Endodermal cell (in vitro differentiated cells): ENCODE measurements at regions not wholly inside any gene's neighbourhood (a gene's known extent, or its start where the extent isn't known, plus 50 kb on each side); places are given as distances from the start of the nearest gene placed in this dataset.

ENCODE experiments used
- DNase-seq: peaks from one replicate; pipeline ENCODE4 v3.0.0-alpha.2; 2017
- H3K27ac ChIP-seq: 2 replicates; pipeline ENCODE4 v1.5.1; 2013; ENCODE audit warnings: mild to moderate bottlenecking, low read depth, low read length, moderate library complexity
- H3K27me3 ChIP-seq: 2 replicates; pipeline ENCODE4 v1.6.1; 2013; ENCODE audit warnings: mild to moderate bottlenecking, low read length, moderate library complexity; ENCODE audit not compliant: insufficient read depth, control insufficient read depth, poor library complexity, severe bottlenecking
- H3K36me3 ChIP-seq: 2 replicates; pipeline ENCODE4 v1.7.0; 2013; ENCODE audit warnings: mild to moderate bottlenecking, low read length, moderate library complexity; ENCODE audit not compliant: control insufficient read depth, insufficient read depth
- H3K4me1 ChIP-seq: one replicate; pipeline ENCODE4 v1.7.0; 2013; ENCODE audit warnings: low read length; ENCODE audit not compliant: control insufficient read depth, insufficient read depth
- H3K4me3 ChIP-seq: 2 replicates; pipeline ENCODE4 v1.5.1; 2013; ENCODE audit warnings: mild to moderate bottlenecking, low read length, moderate library complexity
- H3K9ac ChIP-seq: 2 replicates; pipeline ENCODE4 v1.6.1; 2013; ENCODE audit warnings: mild to moderate bottlenecking, low read length, moderate library complexity; ENCODE audit not compliant: poor library complexity, severe bottlenecking; ENCODE audit errors: extremely low read depth
- H3K9me3 ChIP-seq: 2 replicates; pipeline ENCODE4 v1.6.1; 2013; ENCODE audit warnings: mild to moderate bottlenecking, low read length, moderate library complexity; ENCODE audit not compliant: control insufficient read depth
- H3K27ac Mint-ChIP-seq: 2 replicates; pipeline ENCODE4 v1.8.0; 2020; ENCODE audit warnings: mixed read lengths
- H3K27me3 Mint-ChIP-seq: 2 replicates; pipeline ENCODE4 v1.8.0; 2021; ENCODE audit warnings: mild to moderate bottlenecking, mixed read lengths; ENCODE audit not compliant: insufficient read depth
- H3K36me3 Mint-ChIP-seq: 2 replicates; pipeline ENCODE4 v1.8.0; 2020; ENCODE audit warnings: low read depth, mixed read lengths
- H3K4me1 Mint-ChIP-seq: 2 replicates; pipeline ENCODE4 v1.8.0; 2020; ENCODE audit warnings: mixed read lengths
- H3K4me3 Mint-ChIP-seq: 2 replicates; pipeline ENCODE4 v1.8.0; 2020; ENCODE audit warnings: mild to moderate bottlenecking, moderate library complexity, mixed read lengths
- H3K9me3 Mint-ChIP-seq: 2 replicates; pipeline ENCODE4 v1.8.0; 2020; ENCODE audit warnings: mild to moderate bottlenecking, mixed read lengths
- WGBS, 2 experiments: methylation state at CpG; one replicate each; pipeline versions ENCODE4 v1.1.5 to v1.1.7; 2013; ENCODE audit warnings: missing lambda C conversion rate in 2 of 2, mixed read lengths in 1 of 2; ENCODE audit not compliant: insufficient coverage in 1 of 2, insufficient read length in 1 of 2; 5-methylcytosine and 5-hydroxymethylcytosine counted together
- TF ChIP-seq, protein P1 (sequence below): fragments of 200-600 bp; sonication (generic); conservative IDR thresholded peaks from 2 replicates; pipeline ENCODE4 v1.5.0; 2021; ENCODE audit warnings: antibody characterized with exemption, mild to moderate bottlenecking

DNA sequence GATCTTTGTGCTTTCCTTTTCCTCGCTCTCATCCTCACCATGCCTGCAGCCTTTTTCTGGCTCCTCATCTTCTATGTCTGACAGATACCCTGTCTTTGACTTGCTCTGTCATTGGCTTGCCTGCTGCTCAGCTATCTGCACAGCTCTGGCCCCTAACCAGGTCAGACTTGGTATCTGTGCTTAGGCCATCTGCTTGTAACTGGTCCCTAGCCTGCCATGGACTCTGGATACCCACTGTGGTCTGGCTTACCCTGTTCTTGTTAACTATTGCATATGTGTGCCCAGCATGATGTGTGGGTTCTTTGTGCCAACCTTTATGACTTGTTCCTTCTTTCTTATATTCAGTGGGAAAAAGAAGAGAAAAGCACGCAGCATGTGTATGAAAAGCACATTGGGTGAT is 109.7 kb upstream of the ROPN1 start:
- DNase-seq: no peak
- TF ChIP-seq, protein P1, sequence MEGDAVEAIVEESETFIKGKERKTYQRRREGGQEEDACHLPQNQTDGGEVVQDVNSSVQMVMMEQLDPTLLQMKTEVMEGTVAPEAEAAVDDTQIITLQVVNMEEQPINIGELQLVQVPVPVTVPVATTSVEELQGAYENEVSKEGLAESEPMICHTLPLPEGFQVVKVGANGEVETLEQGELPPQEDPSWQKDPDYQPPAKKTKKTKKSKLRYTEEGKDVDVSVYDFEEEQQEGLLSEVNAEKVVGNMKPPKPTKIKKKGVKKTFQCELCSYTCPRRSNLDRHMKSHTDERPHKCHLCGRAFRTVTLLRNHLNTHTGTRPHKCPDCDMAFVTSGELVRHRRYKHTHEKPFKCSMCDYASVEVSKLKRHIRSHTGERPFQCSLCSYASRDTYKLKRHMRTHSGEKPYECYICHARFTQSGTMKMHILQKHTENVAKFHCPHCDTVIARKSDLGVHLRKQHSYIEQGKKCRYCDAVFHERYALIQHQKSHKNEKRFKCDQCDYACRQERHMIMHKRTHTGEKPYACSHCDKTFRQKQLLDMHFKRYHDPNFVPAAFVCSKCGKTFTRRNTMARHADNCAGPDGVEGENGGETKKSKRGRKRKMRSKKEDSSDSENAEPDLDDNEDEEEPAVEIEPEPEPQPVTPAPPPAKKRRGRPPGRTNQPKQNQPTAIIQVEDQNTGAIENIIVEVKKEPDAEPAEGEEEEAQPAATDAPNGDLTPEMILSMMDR: no peak
- peak overlapping the region; percentile 71 for H3K4me3 ChIP-seq
- H3K9ac ChIP-seq: no peak overlapping the region
- no peaks in the 10 kb centered on the region for H3K4me1 ChIP-seq
- H3K9me3 ChIP-seq: peaks cover 44% of the 10 kb centered on the region
- no peaks in the 10 kb centered on the region for H3K36me3 Mint-ChIP-seq
- H3K27me3 Mint-ChIP-seq: no peaks in the 10 kb centered on the region
- H3K4me1 Mint-ChIP-seq: no peaks in the 10 kb centered on the region
- peaks cover 12% of the 10 kb centered on the region for H3K9me3 Mint-ChIP-seq
- H3K27ac Mint-ChIP-seq: no peak overlapping the region
- WGBS, 2 experiments: 89% methylated on average over 2 of the region's 2 CpGs; no CpG with 5 or more reads in 1 of the 2 experiments
- H3K27ac ChIP-seq: no peak overlapping the region
- no peaks in the 10 kb centered on the region for H3K27me3 ChIP-seq
- peaks cover 4% of the 10 kb centered on the region for H3K36me3 ChIP-seq
- H3K4me3 Mint-ChIP-seq: no peak overlapping the region

DNA sequence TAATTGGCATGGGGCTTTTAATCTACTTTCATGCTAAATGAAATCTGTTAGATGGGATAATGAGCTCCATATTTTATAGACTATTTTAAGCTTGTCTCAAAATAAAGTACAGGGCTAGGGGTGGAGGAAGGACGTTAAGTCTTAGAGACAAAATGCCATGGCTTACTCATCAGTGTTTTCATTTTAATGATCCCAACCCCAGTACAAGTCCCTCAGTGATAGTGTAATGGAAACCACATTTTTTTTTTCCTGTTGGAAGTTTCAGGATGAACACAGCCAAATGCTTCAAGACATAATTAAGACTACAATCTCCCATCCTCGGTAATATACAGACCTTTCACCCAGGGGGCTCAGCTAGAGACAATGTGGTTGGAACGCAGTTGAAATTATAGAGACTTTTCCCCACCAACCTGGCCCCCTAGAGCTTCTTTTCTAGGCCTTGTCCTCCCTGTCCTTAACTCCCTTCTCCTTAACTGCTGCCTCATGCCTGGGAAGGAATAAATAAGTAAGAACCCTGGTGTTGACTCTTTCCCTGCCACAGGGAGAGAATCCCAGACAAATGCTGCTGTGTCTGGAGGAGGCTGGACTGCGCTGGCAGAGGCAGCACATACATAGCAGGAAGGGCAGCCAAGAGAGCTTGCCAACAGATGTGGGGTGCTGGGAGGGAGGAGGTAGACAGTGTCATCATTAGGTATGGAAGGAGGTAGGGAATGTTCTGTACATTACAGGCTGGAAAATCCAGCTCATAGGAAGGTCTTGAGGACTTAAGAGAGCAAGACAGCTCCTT is 115.4 kb upstream of the ROPN1 start:
- no peak for DNase-seq
- Histone ChIP-seq H3K36me3 (no peaks in the 10 kb centered on the region), H3K4me1 (no peaks in the 10 kb centered on the region), H3K9ac (no peak overlapping the region), H3K4me3 (no peak overlapping the region), H3K27ac (no peak overlapping the region), H3K9me3 (peaks cover 31% of the 10 kb centered on the region), H3K27me3 (no peaks in the 10 kb centered on the region)
- Mint-ChIP-seq H3K27ac (no peak overlapping the region), H3K4me3 (no peak overlapping the region), H3K36me3 (no peaks in the 10 kb centered on the region), H3K27me3 (no peaks in the 10 kb centered on the region), H3K4me1 (peaks cover 2% of the 10 kb centered on the region), H3K9me3 (peaks cover 10% of the 10 kb centered on the region)
- 89 to 100% methylated on average over 2 to 4 of the region's 4 CpGs for WGBS, 2 experiments
- TF ChIP-seq, protein P1: no peak

DNA sequence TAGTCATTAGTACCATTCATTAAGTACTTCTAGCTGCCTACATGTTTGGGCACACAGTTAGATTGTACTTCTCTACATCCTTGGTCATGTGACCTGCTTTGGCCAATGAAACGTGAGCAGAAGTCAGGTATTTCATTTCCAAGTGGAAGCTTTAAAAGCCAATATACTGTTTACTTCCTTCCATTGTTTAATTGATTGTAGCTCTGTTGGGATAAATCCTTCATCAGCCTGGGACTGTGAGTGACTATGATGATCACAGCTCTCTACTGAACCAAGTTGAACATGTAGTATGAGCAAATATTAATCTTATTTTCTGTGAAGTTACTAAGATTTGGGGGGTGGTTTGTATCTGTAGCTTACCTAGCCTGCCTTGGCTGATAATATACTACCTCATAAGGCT is 116.5 kb upstream of the ROPN1 start:
- 80 to 100% methylated on average over 1 of the region's 1 CpG for WGBS, 2 experiments
- Histone ChIP-seq H3K4me3 (no peak overlapping the region), H3K4me1 (no peaks in the 10 kb centered on the region), H3K9ac (no peak overlapping the region), H3K9me3 (peaks cover 24% of the 10 kb centered on the region), H3K27me3 (no peaks in the 10 kb centered on the region), H3K27ac (no peak overlapping the region), H3K36me3 (no peaks in the 10 kb centered on the region)
- H3K27me3 Mint-ChIP-seq: no peaks in the 10 kb centered on the region
- TF ChIP-seq, protein P1: no peak
- H3K4me3 Mint-ChIP-seq: no peak overlapping the region
- DNase-seq: no peak
- H3K4me1 Mint-ChIP-seq: peaks cover 2% of the 10 kb centered on the region
- H3K36me3 Mint-ChIP-seq: no peaks in the 10 kb centered on the region
- no peak overlapping the region for H3K27ac Mint-ChIP-seq
- H3K9me3 Mint-ChIP-seq: peaks cover 2% of the 10 kb centered on the region
